ENCODE measurements at regions not wholly inside any gene's neighbourhood (a gene's known extent, or its start where the extent isn't known, plus 50 kb on each side); places are given as distances from the start of the nearest gene placed in this dataset.

GRCh38 chr5:175037820-175038219, 313.4 kb downstream of the MSX2 start:
- no peak for TF ChIP-seq CTCF (IDR thresholded peaks at IDR 0.05)
- TF ChIP-seq POLR2A (IDR thresholded peaks at IDR 0.05), result no peak
